ENCODE measurements at regions not wholly inside any gene's neighbourhood (a gene's known extent, or its start where the extent isn't known, plus 50 kb on each side); places are given as distances from the start of the nearest gene placed in this dataset.
"Not testable (repeated sequence)": the region's sequence is repeated elsewhere in the genome, so short reads cannot be mapped to it uniquely, and the experiment has no call there.

DNA sequence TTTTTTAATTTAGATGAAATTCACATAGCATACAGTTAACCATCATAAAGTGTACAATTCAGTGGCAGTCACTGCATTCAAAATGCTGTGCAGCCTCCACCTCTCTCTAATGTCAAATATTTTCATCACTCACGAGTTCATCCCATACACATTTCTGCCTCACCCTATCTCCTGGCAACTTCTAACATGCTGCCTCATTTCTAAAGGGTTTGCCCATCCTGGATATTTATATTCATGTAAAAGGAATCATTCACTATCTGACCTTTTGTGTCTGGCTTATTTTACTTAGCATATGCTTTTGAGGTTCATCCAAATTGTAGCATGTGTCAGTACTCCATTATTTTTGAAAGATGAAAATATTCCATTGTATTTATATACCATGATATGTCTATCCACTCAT lies 286.9 kb upstream of the VSTM2A start:
- no peak for DNase-seq (ENCODE audit: low read depth)

DNA sequence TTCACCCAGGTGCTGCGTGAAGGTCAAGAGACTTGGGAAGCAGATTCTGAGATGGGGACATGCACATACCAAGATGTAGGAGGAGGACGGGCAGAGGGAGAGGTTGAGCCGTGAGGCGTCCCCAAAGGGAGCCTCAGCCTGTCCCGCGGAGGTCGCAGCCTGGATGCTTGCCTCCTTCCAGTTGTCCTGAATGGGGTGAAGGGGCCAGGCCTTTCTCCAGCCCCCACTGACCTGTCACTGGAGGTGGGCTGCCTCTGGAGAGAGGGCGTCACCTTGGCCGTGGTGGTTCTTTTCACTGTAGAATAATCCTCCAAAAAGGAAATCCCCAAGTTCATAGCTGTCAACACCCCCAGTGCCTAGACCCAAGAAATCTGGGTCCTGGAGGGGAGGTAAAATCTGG lies 283.0 kb upstream of the VSTM2A start:
- no peak for DNase-seq (ENCODE audit: low read depth)

DNA sequence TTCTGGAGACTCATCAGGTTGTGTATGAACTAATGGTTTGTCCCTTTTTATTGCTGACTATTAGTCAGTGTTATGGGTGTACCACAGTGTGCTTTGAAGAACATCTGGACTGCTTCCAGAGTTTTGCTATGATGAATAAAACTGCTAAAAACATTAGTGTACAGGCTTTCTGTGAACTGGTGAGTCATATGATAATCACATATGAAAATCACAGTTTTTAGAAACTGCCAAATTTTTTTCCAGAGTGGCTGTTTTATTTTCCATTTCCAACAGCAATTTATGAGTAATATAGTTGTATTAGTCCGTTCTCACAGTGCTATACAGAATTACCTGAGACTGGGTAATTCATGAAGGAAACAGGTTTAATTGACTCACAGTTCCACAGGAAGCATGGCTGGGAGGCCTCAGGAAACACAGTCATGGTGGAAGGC lies 281.2 kb upstream of the VSTM2A start:
- no peak for DNase-seq (ENCODE audit: low read depth)

DNA sequence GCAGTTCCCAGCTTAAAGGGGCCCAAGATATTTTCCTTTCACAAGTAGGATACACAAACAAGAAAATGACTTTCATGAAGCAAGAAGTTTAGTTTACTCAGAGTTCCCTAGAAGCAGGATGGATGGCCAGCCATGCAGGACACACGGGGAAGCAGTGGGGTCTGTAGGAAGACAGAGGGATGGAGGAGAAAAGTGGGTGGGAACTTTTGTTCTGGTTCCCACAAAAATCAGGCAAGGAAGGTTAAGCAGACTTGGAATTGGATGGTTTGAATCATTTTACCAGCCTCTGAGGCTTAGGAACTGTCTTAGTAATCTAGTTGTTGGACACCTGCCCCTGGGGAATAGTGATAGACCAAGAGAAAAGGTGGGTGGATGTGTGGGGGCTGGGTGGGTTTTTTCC lies 263.3 kb upstream of the VSTM2A start:
- no peak for DNase-seq (ENCODE audit: low read depth)

DNA sequence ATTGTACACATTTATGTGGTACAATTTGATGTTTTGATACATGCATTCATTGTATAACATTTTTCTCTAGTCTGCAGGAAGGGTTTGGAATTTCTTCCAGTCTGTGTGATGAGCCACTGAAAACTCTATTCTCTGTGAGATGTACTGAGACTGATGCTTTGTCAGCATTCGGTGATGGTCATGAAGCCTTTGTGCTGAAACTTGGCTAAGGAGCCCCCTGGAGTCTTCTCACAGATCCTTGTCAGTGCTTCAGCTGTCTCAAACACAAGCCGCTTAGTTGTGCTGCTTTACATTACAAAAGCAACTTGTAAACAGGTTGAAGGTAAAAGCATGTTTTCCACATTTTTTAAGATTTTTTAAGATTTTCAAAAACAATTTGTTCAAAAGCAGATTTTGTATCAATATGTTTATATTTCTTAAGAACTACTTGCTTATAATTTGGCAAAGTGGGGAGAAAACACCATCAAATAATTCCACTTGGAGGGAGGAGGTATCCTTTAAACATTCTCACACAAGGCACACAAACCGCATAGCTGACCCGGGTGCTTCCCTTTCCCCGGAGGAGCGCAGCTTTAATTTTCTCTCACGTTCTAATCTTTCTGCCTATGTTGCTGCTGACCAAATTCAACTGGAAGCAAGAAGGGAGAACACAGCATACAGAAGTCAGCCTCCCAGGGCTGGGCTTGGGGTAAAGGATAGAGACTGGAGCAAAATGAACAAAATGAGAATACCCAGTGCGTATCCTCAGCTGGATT lies 249.8 kb upstream of the VSTM2A start:
- DNase-seq (ENCODE audit: low read depth) = no peak

DNA sequence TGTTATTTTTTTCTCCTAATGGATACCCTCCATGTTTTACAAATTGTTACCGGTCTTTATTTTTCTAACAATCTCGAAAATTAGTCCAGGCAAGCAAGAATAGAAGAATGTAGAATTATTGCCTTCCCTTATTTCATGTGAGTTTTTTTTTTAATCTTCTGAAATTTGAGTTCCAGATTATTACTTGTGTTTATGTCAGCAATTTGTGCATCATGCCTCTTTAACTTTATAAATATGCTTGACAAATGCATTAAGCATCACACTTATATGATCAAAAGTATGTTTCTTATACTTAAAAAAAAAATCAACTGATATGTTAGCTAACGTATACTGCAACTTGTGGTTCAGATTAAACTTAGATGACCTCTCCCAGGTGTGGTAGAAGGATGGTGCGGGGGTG lies 242.7 kb upstream of the VSTM2A start:
- DNase-seq (ENCODE audit: low read depth) = no peak

DNA sequence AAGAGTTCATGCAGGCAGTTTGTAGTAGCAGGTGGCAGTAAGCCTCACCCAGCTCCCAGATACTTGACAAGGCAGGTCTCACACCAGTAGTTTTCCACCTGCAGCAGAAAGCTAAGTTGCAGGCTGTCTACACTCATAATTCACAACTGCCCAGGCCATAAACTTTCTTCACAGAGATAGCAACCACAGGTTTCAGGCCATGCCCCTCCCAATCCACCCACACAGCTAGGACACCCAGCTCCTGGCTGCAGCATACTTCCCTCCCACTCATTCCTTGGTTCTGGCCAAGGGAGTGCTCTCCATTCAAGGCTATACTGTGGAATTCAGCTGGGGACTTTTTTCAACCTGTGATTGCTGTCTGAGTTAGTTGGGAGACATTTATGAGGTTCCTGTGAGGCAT lies 226.2 kb upstream of the VSTM2A start:
- not testable (repeated sequence) for DNase-seq (ENCODE audit: low read depth)

DNA sequence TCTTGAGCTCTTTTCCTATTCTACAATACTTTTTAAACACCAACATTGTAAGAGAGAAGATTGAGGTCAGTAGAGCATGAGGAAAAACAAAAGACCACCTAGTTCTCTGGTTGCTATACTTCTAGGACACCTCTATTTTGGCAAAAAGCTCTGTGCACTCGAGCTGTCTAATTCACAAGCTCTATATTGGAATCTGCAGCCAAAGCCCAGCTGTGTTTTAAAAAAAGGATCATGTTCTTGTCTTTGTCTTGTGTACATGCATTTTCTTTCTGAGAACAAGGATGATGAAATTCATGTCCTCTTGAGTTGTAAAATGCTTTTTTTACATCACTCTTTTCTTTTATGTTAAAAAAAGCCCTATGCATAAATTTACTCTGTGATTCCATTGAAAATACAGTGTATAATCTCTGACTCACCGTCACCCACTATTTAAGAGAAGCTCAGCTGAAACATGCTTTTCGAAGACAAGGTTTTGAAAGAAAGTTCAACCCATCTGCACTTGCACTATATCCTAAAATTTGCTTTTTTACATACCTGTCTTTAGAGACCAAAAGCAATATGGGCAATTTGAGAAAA lies 215.5 kb upstream of the VSTM2A start:
- no peak for DNase-seq (ENCODE audit: low read depth)

DNA sequence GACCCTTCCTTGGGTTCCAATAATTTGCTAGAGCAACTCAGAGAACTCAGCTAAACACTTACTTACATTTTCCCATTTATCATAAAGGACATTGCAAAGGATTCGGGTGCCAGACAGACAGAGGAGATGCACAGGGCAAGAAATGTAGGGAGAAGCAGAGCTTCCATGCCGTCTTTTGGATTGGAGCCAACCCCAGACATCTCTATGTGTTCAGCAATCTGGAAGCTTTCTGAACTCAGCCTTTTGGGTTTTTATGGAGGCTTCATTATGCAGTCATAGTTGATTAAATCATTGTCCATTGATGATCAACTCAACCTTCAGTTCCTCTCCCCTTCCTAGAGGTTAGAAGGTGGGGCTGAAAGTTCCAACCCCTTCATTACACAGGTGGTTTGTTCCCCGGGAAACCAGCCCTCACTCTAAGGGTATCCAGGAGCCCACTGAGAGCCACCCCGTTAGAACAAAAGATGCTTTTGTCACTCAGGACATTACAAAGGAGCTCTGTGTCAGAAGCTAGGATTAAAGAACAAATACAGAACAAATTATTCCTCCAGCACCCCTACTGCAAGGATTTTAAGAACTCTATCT lies 211.9 kb upstream of the VSTM2A start:
- no peak for DNase-seq (ENCODE audit: low read depth)

DNA sequence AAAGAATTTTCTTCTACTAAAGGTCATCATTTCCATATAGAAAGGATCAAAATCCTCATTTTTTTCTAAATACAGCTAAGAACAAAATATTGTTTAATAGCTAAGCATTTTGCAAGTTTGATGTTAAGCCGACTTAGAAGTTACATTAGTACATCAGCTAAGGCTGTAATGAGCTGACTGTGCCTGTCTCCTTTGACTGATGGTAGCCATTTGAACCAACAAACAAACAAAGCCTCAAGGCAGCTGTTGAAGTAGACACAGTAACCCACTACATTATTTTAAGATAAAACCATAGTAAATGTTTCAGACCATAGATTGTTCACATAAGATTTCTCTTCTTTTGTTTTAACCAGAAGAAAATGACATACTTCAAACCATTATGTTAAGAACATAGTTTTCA lies 210.9 kb upstream of the VSTM2A start:
- DNase-seq (ENCODE audit: low read depth) = no peak

DNA sequence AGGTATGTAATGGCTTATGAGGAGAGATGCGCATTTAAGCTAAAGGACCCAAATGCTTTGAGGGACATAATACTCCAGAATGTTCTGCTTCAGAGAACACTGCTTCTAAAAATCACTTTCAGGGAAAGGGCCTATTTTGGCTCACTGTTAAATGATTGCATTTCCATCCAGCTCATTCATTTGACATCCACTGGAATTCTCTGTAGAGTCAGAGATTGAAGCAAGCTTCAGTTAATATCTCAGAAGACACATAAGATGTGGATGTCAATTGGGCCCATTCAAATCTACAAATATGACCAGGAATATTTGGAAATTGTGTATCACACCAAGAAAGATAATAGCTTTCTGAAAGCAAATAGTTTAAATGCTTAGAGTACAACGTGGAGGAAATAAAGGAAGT lies 209.9 kb upstream of the VSTM2A start:
- DNase-seq (ENCODE audit: low read depth) = no peak

DNA sequence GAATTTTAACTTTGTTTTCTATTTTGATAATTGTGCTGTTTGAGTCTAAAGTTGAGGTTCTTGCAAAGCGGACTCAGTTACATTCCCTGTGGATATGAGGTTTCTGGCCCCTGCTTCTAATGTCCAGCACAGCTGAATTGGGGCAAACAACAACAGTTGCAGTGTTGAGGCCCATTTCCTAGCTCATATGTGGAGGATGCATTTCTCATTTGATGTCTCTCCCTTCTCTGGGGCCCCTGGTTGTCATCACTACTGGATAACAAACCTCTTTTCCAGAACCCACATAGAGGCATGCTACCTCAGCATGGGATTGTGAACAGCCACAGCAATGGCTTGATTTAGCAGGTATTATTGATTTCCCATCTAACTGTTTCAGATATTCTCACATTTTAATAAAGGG lies 208.2 kb upstream of the VSTM2A start:
- DNase-seq (ENCODE audit: low read depth) = no peak

DNA sequence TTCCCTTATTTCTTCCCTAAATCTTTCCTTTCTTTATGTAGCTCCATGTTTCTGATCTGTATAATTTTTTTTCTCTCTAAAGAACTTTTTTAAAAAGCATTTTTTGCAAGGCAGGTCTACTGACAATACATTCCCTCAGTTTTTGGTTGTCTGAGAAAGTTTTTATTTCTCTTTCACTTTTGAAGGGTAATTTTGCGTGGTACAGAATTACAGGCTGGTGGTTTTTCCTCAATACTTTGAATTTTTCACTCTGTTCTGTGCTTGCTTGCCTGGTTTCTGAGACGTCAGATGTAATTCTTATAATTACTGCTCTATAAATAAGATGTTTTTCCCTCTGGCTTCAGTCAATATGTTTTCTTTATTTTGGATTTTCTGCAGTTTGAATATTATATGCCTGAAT lies 205.4 kb upstream of the VSTM2A start:
- DNase-seq (ENCODE audit: low read depth) = no peak

DNA sequence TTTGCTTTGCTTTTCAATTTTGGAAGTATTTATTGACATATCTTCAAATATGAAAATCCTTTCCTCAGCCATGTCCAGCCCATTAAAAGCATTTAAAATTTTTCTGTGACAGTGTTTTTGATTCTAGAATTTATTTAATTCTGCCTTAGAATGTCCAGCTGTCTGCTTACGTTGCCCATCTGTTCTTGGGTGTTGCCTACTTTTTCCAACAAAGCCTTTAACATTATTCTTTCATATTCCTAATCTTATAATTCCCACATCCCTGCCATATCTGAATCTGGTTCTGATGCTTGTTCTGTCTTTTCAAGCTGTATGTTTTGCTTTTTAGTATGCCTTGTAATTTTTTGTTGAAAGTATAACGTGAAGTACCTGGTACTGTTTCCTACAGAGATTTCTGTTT lies 204.7 kb upstream of the VSTM2A start:
- DNase-seq (ENCODE audit: low read depth) = no peak

DNA sequence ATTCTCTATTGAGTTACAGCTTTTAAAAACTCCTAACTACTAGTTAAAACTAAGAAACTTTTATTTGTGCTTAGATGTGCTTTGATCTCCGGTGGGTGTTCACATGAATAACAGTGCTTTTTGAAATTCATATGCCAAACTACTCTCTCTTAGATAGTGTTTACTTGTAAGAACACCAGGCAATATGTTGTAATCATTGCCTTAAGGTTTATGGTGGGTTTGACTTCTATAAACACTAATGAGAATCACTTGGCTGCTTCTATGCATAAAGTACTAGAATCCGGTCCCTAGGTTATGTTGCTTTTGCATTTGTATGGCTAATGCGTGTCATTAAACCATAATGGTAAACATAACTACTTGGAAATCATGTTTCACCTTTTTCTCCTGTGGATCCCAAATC lies 203.9 kb upstream of the VSTM2A start:
- DNase-seq (ENCODE audit: low read depth) = no peak

DNA sequence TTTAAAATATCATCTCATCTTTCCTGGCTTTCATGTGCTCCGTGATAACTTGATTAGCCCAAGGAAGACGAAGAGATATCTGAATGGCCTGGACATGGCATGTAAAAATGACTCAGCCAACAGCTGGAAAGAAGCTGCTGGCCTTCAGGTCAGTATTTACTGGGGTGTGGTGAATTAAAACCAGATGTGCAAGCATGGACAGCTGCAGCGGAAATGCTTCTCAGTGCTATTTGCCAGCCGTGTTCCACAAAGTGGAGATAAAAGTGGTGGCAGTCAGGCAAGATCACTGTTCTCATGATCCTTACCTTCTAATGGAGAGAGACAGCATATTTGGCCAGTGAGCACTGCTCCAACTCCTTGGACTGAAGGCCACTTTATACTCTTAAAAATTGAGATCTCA lies 203.1 kb upstream of the VSTM2A start:
- no peak for DNase-seq (ENCODE audit: low read depth)

DNA sequence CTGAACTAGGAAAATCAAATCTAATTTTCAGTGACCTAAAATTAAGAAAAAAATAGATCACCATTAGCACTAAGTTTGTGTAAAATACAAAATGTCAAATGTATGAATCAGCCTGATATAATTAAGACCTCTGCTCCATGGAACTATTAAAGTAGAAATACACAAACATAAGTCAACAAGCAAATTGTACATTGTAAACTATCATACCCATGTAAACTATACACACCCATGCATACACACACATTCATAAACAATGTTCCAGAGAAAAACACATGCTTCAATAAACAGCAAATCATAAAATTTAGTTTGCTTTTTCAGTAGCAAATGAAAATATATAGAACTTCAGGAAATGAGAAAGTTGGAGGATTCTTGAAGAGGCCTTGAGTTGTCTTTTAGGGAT lies 199.7 kb upstream of the VSTM2A start:
- no peak for DNase-seq (ENCODE audit: low read depth)

DNA sequence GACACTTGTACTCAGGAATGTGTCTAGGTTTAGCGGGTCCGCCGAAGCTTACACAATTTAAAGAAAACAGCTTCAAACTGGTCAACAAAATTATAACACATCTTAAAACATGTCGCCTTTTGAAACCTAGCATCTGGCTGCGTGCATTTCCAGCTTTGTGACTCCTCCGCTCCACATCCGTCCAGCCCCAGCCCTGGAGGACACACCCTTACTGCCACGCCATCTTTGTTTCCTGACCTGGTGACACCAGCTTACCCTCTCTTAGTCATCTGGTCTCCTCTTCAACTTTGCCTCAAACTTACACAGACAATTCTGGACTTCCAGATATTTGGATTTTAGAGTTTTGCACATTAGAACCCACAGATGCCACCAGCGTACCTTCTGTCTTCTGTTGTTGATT lies 198.7 kb upstream of the VSTM2A start:
- DNase-seq (ENCODE audit: low read depth) = no peak

DNA sequence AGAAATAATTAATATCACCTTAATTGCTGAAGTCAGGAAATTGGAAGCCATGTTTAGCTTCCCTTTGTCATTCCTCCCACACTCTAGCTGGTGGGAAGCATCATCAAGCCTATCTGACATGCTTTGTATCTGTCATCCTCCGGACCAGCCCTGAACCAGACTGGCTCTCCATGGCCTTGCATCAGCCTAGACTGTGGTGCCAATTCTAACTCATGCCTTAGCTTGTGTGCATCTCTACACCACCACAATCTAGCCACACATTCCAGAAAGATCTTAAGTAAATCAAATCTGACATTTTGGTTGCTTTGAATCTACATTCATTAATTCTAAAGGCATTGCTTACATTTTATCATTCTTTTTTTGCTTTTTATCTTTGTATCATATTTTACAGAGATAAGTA lies 196.4 kb upstream of the VSTM2A start:
- DNase-seq (ENCODE audit: low read depth) = no peak

DNA sequence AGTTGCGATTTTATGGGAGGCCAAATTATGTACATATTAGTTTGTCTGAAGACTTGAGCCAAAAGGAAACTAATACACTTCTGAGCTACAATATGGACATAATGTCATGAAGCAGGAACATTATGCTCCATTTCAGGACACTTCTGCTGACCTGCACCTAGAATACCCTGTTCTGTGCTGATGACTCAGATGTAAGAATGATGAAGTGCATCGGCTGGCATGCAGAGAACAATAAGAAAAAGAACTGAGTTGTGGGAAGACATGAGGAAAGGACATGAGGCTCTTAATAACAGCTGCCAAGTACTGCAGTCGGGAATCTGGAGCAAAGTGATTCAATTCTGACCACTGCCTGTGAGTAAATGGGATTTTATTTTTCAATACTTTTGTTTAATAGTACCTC lies 192.9 kb upstream of the VSTM2A start:
- no peak for DNase-seq (ENCODE audit: low read depth)

DNA sequence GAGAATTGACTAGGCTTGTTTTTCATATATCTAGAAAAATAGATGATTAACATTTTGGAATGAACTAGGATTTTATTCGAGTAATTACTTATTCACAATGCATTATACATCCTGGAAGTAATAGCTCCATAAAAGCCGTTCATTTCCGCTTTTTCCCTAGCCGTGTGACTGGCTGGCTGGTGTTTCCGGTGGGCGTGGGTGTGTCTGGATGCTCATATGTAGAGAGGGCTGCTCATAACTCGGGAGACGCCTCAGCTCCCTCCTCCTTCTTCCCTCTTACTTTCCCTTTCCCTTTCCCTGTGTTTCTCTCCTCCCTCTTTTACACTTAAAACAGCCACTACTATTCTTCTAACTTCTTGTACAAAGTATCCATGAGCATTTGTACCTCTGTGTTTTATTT lies 187.7 kb upstream of the VSTM2A start:
- DNase-seq (ENCODE audit: low read depth) = no peak

DNA sequence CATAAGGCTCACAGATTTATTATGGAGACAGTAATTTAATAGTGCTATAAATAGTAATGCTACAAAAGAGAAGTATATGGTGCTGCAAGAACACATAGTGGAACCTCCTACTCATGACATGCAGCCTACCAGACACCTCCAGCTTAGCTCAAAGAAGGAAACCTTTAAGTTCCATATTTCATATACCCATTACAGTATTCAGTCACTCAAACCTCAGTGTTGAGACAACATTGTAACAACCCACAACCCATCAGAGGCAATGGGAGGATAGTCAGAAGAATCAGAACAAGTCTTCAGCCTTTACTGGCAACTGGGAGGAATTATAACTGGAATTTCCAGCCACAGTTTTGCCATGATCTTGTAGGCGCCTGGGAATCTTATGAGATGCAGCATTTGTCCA lies 186.3 kb upstream of the VSTM2A start:
- no peak for DNase-seq (ENCODE audit: low read depth)

DNA sequence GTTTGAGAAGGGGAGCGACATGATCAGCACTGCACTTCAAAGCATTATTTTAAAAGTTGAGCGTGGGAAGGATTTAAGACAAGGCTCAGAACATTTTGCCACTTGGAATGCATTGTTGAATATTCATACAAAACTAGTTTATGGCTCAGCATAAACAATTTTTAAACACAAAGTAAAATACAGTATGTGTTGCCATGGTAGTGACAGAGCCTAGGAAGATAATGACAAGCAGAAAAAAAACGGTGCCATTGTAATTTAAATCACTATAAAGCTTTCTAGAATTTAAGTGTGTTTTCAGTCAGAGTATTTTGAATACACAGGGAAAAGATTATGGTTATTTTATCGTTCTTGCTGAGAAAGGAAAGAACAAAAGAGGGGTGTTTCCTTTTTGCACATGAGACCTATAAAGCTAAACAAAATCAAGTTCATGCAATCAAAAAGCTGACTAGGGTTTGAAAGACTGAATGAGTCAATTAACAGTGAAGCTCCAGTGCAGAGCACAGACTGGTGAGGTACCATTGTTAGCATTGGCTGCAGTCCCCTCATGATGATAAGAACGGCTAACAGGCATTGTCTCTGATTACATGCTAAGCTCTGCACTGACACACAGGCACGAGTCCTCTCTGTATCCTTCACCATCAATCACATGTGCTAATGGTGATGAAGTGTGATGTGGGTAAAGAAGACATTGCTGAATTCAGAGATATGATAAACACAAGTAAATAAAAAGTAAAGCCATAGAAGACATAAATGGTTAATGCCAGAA lies 181.9 kb upstream of the VSTM2A start:
- DNase-seq (ENCODE audit: low read depth) = no peak
